ENCODE measurements at regions not wholly inside any gene's neighbourhood (a gene's known extent, or its start where the extent isn't known, plus 50 kb on each side); places are given as distances from the start of the nearest gene placed in this dataset.
"Not testable (repeated sequence)": the region's sequence is repeated elsewhere in the genome, so short reads cannot be mapped to it uniquely, and the experiment has no call there.

GRCh38 chr21:13825218-13825778, 215.7 kb downstream of the POTED start:
- H3K27ac ChIP-seq (ENCODE audit: low read depth, low read length); H3K4me3 ChIP-seq (ENCODE audit: low read depth in 1 of 2, low read length in 2 of 2); H3K4me1 ChIP-seq (ENCODE audit: control insufficient read depth in 1 of 2, insufficient read depth in 2 of 2, low read length in 2 of 2); H3K9me3 ChIP-seq (ENCODE audit: control insufficient read depth in 1 of 2, low read length in 2 of 2); H3K27me3 ChIP-seq (ENCODE audit: control insufficient read depth in 1 of 2, insufficient read depth in 2 of 2, low read length in 2 of 2); H3K9ac ChIP-seq (ENCODE audit: low read depth in 1 of 2, low read length in 2 of 2); H3K36me3 ChIP-seq (ENCODE audit: control insufficient read depth in 1 of 2, insufficient read depth in 2 of 2, low read length in 2 of 2): not testable (repeated sequence)

GRCh38 chr21:13820286-13820685, 210.7 kb downstream of the POTED start:
- H3K36me3 ChIP-seq (ENCODE audit: control insufficient read depth in 1 of 2, insufficient read depth in 2 of 2, low read length in 2 of 2), result not testable (repeated sequence)

GRCh38 chr21:13812191-13812590, 202.6 kb downstream of the POTED start:
- not testable (repeated sequence) for H3K36me3 ChIP-seq (ENCODE audit: control insufficient read depth in 1 of 2, insufficient read depth in 2 of 2, low read length in 2 of 2); H3K4me1 ChIP-seq (ENCODE audit: control insufficient read depth in 1 of 2, insufficient read depth in 2 of 2, low read length in 2 of 2); H3K27me3 ChIP-seq (ENCODE audit: control insufficient read depth in 1 of 2, insufficient read depth in 2 of 2, low read length in 2 of 2); H3K9me3 ChIP-seq (ENCODE audit: control insufficient read depth in 1 of 2, low read length in 2 of 2); H3K9ac ChIP-seq (ENCODE audit: low read depth in 1 of 2, low read length in 2 of 2); H3K27ac ChIP-seq (ENCODE audit: low read depth, low read length); H3K4me3 ChIP-seq (ENCODE audit: low read depth in 1 of 2, low read length in 2 of 2)

More at GRCh38 chr21:13820286-13820685, 210.7 kb downstream of the POTED start:
- H3K9ac ChIP-seq (ENCODE audit: low read depth in 1 of 2, low read length in 2 of 2); H3K4me3 ChIP-seq (ENCODE audit: low read depth in 1 of 2, low read length in 2 of 2); H3K27ac ChIP-seq (ENCODE audit: low read depth, low read length); H3K27me3 ChIP-seq (ENCODE audit: control insufficient read depth in 1 of 2, insufficient read depth in 2 of 2, low read length in 2 of 2); H3K9me3 ChIP-seq (ENCODE audit: control insufficient read depth in 1 of 2, low read length in 2 of 2); H3K4me1 ChIP-seq (ENCODE audit: control insufficient read depth in 1 of 2, insufficient read depth in 2 of 2, low read length in 2 of 2): not testable (repeated sequence)

GRCh38 chr21:13810559-13810958, 201.0 kb downstream of the POTED start:
- H3K9ac ChIP-seq (ENCODE audit: low read depth in 1 of 2, low read length in 2 of 2); H3K27ac ChIP-seq (ENCODE audit: low read depth, low read length); H3K4me1 ChIP-seq (ENCODE audit: control insufficient read depth in 1 of 2, insufficient read depth in 2 of 2, low read length in 2 of 2); H3K4me3 ChIP-seq (ENCODE audit: low read depth in 1 of 2, low read length in 2 of 2); H3K36me3 ChIP-seq (ENCODE audit: control insufficient read depth in 1 of 2, insufficient read depth in 2 of 2, low read length in 2 of 2); H3K9me3 ChIP-seq (ENCODE audit: control insufficient read depth in 1 of 2, low read length in 2 of 2); H3K27me3 ChIP-seq (ENCODE audit: control insufficient read depth in 1 of 2, insufficient read depth in 2 of 2, low read length in 2 of 2): not testable (repeated sequence)

- not testable (repeated sequence) for H3K4me1 ChIP-seq (ENCODE audit: control insufficient read depth in 1 of 2, insufficient read depth in 2 of 2, low read length in 2 of 2); H3K9ac ChIP-seq (ENCODE audit: low read depth in 1 of 2, low read length in 2 of 2); H3K27me3 ChIP-seq (ENCODE audit: control insufficient read depth in 1 of 2, insufficient read depth in 2 of 2, low read length in 2 of 2); H3K27ac ChIP-seq (ENCODE audit: low read depth, low read length); H3K36me3 ChIP-seq (ENCODE audit: control insufficient read depth in 1 of 2, insufficient read depth in 2 of 2, low read length in 2 of 2); H3K4me3 ChIP-seq (ENCODE audit: low read depth in 1 of 2, low read length in 2 of 2); H3K9me3 ChIP-seq (ENCODE audit: control insufficient read depth in 1 of 2, low read length in 2 of 2)
Measured at GRCh38 chr21:13806444-13806843, 196.9 kb downstream of the POTED start.

- H3K4me1 ChIP-seq (ENCODE audit: control insufficient read depth in 1 of 2, insufficient read depth in 2 of 2, low read length in 2 of 2); H3K36me3 ChIP-seq (ENCODE audit: control insufficient read depth in 1 of 2, insufficient read depth in 2 of 2, low read length in 2 of 2); H3K27me3 ChIP-seq (ENCODE audit: control insufficient read depth in 1 of 2, insufficient read depth in 2 of 2, low read length in 2 of 2); H3K27ac ChIP-seq (ENCODE audit: low read depth, low read length); H3K9ac ChIP-seq (ENCODE audit: low read depth in 1 of 2, low read length in 2 of 2); H3K9me3 ChIP-seq (ENCODE audit: control insufficient read depth in 1 of 2, low read length in 2 of 2); H3K4me3 ChIP-seq (ENCODE audit: low read depth in 1 of 2, low read length in 2 of 2): not testable (repeated sequence)
Measured at GRCh38 chr21:13802757-13803156, 193.2 kb downstream of the POTED start.
